ENCODE measurements at regions not wholly inside any gene's neighbourhood (a gene's known extent, or its start where the extent isn't known, plus 50 kb on each side); places are given as distances from the start of the nearest gene placed in this dataset.

DNA sequence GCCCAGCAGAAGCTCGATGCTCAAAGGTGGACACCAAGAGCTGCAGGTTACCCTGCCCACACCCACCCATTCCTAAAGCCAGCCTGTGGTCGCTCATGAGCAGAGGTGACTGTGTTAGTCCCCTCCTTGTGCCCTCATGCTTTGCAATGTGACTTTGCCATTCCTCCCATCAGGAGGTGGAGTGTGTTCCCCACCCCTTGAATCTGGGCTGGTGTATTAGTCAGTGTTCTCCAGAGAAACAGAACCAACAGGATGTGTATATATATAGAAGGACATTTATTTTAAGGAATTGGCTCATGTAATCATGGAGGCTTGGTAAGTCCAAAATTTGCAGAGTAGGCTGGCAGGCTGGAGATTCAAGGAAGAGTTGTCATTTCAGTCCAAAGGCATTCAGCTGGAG, 54.4 kb upstream of the RNF24 start:
- in situ Hi-C loops (cut with MboI; ENCODE audit: low sequenced_read_pairs, unreplicated experiment), result no loop called here
- DNase-seq (ENCODE audit: low spot score), result no peak
- TF ChIP-seq, protein P1, sequence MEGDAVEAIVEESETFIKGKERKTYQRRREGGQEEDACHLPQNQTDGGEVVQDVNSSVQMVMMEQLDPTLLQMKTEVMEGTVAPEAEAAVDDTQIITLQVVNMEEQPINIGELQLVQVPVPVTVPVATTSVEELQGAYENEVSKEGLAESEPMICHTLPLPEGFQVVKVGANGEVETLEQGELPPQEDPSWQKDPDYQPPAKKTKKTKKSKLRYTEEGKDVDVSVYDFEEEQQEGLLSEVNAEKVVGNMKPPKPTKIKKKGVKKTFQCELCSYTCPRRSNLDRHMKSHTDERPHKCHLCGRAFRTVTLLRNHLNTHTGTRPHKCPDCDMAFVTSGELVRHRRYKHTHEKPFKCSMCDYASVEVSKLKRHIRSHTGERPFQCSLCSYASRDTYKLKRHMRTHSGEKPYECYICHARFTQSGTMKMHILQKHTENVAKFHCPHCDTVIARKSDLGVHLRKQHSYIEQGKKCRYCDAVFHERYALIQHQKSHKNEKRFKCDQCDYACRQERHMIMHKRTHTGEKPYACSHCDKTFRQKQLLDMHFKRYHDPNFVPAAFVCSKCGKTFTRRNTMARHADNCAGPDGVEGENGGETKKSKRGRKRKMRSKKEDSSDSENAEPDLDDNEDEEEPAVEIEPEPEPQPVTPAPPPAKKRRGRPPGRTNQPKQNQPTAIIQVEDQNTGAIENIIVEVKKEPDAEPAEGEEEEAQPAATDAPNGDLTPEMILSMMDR (IDR thresholded peaks at IDR 0.05; ENCODE audit: borderline replicate concordance, control extremely low read depth, extremely low read depth, insufficient read depth, missing control alignments), result no peak

DNA sequence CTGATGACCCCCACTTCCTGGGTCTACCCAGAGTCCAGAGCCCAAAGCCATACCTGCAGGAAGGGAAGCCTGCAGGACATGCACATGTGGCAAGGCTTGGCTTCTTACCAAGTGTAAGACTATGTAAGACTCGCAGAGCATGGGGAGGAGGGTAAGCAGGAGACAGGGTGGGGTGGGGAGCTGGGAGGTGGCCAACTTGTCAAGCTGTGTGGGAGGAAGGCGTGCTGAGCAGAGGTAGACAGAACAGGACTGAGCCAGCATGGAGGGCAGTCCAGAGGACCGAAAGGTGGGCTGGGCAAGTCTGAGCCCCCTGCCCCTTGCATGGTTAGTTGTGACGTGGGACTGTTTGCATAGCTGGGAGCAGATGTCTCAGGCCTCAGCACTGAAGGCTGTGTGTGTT, 53.4 kb upstream of the RNF24 start:
- in situ Hi-C loops (cut with MboI; ENCODE audit: low sequenced_read_pairs, unreplicated experiment), result no loop called here
- TF ChIP-seq, protein P1 (IDR thresholded peaks at IDR 0.05; ENCODE audit: borderline replicate concordance, control extremely low read depth, extremely low read depth, insufficient read depth, missing control alignments), result no peak
- DNase-seq (ENCODE audit: low spot score), result no peak

DNA sequence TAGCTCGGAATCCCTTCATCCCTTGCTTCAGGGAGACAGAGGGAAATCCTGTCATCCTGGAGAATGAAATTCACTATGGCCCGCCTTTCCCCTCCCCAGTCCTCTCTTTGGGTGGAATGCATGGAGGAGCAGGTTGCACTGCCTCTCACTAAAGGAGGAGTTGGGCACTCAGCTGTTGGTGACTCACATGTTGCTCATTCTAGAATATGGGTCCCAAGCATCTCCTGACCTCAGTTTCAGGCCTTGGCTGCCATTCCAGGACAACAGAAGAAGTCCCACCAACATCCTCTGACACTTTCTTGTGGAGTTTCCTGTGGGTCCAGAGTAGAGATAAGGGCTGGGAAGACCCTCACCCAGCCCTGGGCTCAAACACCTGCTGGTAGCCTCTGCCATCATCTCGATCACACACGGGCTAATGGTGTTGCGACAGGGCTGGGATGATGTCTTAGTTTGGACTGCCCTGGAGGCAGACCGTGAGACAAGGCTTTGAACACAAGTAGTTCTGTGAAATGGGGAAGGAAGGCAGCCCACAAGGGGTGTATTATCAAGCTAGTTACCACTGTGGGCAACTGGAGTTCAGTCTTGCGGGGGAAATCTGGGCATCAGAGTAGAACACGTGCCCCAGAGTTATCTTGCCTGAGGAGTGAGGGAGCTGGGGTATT, 52.4 kb upstream of the RNF24 start:
- in situ Hi-C loops (cut with MboI; ENCODE audit: low sequenced_read_pairs, unreplicated experiment), result no loop called here
- no peak for DNase-seq (ENCODE audit: low spot score)
- TF ChIP-seq, protein P1 (IDR thresholded peaks at IDR 0.05; ENCODE audit: borderline replicate concordance, control extremely low read depth, extremely low read depth, insufficient read depth, missing control alignments), result no peak

DNA sequence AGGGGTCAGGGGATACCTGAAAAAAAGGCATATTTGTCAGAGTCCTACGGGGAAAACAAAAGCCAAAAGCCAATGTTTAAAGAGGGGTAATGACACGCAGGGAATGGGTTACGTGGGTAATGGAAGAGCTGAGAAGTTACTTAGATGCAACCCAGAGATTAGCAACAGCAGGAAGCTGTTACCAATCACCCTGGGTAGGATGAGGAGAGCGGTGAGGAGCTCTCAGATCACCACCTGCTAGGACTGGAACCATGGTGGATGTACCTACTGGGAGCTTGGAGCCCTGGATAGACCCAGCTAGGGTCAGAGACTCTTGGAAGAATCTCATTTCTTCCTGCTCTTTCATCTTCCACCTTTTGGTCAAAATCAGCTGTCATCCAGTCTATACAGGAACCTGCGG, 51.2 kb upstream of the RNF24 start:
- TF ChIP-seq, protein P1 (IDR thresholded peaks at IDR 0.05; ENCODE audit: borderline replicate concordance, control extremely low read depth, extremely low read depth, insufficient read depth, missing control alignments), result no peak
- in situ Hi-C loops (cut with MboI; ENCODE audit: low sequenced_read_pairs, unreplicated experiment), result no loop called here
- DNase-seq (ENCODE audit: low spot score), result no peak

DNA sequence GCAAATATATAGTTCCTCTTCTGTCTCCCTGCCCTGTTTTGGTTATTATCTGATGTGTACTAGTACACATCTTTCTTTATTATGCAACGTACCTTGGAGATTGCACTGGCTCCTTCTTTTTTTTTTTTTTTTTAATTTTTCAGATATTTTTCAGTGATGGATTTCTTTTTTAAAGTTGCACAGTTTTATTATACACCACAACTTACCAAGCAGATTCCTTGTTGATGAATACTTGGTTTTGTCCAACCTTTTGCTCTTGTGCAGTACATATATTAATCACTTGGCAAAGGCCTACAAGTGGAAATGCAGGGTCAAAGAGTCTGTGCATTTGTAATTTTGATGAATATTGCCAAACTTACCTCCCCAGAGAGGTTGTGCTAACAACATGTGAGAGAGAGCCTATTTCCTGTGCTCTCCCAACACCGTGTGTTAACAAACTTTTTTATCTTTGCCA, 50.1 kb upstream of the RNF24 start:
- TF ChIP-seq, protein P1 (IDR thresholded peaks at IDR 0.05; ENCODE audit: borderline replicate concordance, control extremely low read depth, extremely low read depth, insufficient read depth, missing control alignments), result no peak
- DNase-seq (ENCODE audit: low spot score), result no peak
- in situ Hi-C loops (cut with MboI; ENCODE audit: low sequenced_read_pairs, unreplicated experiment), result no loop called here
